H1 (cell line): ENCODE measurements at regions not wholly inside any gene's neighbourhood (a gene's known extent, or its start where the extent isn't known, plus 50 kb on each side); places are given as distances from the start of the nearest gene placed in this dataset.

Source experiments
- CTCF ChIA-PET: fragments of 300-600 bp; sonication (Branson Sonifier 250); formaldehyde crosslinking; loops from one replicate; lab custom pipeline; 2021; ENCODE audit not compliant: partially characterized antibody; lab: Charles Lee
- POLR2A ChIA-PET: fragments of 300-600 bp; sonication (Branson Sonifier 250); formaldehyde crosslinking; loops from one replicate; lab custom pipeline; 2021; ENCODE audit warnings: inconsistent platforms; ENCODE audit not compliant: partially characterized antibody; lab: Charles Lee
- DNase-seq, 2 experiments: peaks; one replicate each; pipeline versions ENCODE4 v3.0.0 to v3.0.0-alpha.2; 2010 to 2022; ENCODE audit warnings: low spot score in 2 of 2, low read depth in 1 of 2, mixed read lengths in 1 of 2
- FAIRE-seq: peaks from 2 replicates; lab custom pipeline; 2011; peaks lifted over from hg19 to GRCh38; lab: Jason Lieb, UNC
- H2AFZ ChIP-seq: 2 replicates; pipeline ENCODE4 v1.8.1; 2012; ENCODE audit warnings: low read length, inconsistent platforms
- H2AK5ac ChIP-seq: 2 replicates; pipeline ENCODE4 v1.6.1; 2013; ENCODE audit warnings: low read depth, low read length
- H2BK120ac ChIP-seq: replicated peaks from 2 replicates; pipeline ENCODE3; 2013; ENCODE audit warnings: low read depth, low read length, inconsistent platforms
- H2BK12ac ChIP-seq: 2 replicates; pipeline ENCODE4 v1.6.1; 2013; ENCODE audit warnings: low read depth, low read length
- H2BK15ac ChIP-seq: 2 replicates; pipeline ENCODE4 v1.6.1; 2013; ENCODE audit warnings: low read length
- H2BK20ac ChIP-seq: 2 replicates; pipeline ENCODE4 v1.6.1; 2013; ENCODE audit warnings: low read length
- H2BK5ac ChIP-seq: 2 replicates; pipeline ENCODE4 v1.6.1; 2013; ENCODE audit warnings: low read depth, low read length
- H3K14ac ChIP-seq: 2 replicates; pipeline ENCODE4 v1.6.1; 2013; ENCODE audit warnings: inconsistent platforms; ENCODE audit not compliant: insufficient read length
- H3K18ac ChIP-seq: 2 replicates; pipeline ENCODE4 v1.6.1; 2013; ENCODE audit warnings: low read length; ENCODE audit errors: extremely low read depth
- H3K23ac ChIP-seq: 2 replicates; pipeline ENCODE4 v1.6.1; 2013; ENCODE audit warnings: inconsistent platforms; ENCODE audit not compliant: insufficient read length
- H3K23me2 ChIP-seq: 2 replicates; pipeline ENCODE4 v1.6.1; 2013; ENCODE audit warnings: low read depth, low read length
- H3K27ac ChIP-seq: 2 replicates; pipeline ENCODE4 v1.6.1; 2011; ENCODE audit warnings: low read depth, low read length, inconsistent platforms
- H3K27me3 ChIP-seq, 4 experiments: replicated peaks in 1 of 4; 1 replicate in 1 of 4; 2 replicates in 3 of 4; pipeline versions ENCODE4 v1.6.1 to v1.8.1; 2011 to 2013; ENCODE audit warnings: low read length in 3 of 4, mild to moderate bottlenecking in 3 of 4, inconsistent platforms in 2 of 4, mixed read lengths in 2 of 4, moderate library complexity in 1 of 4; ENCODE audit not compliant: control insufficient read depth in 3 of 4, insufficient read depth in 3 of 4; ENCODE audit errors: extremely low read depth in 1 of 4
- H3K36me3 ChIP-seq, 4 experiments: 2 replicates each; pipeline versions ENCODE4 v1.6.1 to v1.8.1; 2011 to 2013; ENCODE audit warnings: mild to moderate bottlenecking in 4 of 4, low read length in 3 of 4, moderate library complexity in 2 of 4, control low read depth in 1 of 4, inconsistent platforms in 1 of 4; ENCODE audit not compliant: insufficient read depth in 4 of 4, control insufficient read depth in 2 of 4
- H3K4ac ChIP-seq: replicated peaks from 2 replicates; pipeline ENCODE3; 2013; ENCODE audit warnings: low read length, low read depth, mixed read lengths, inconsistent platforms; ENCODE audit not compliant: insufficient read length
- H3K4me1 ChIP-seq, 4 experiments: replicated peaks in 1 of 4; 1 replicate in 1 of 4; 2 replicates in 3 of 4; pipeline versions ENCODE4 v1.6.1 to v1.8.1; 2011 to 2013; ENCODE audit warnings: low read length in 3 of 4, inconsistent platforms in 2 of 4, mixed read lengths in 1 of 4; ENCODE audit not compliant: insufficient read depth in 4 of 4, control insufficient read depth in 3 of 4
- H3K4me2 ChIP-seq, 2 experiments: 2 replicates each; pipeline versions ENCODE4 v1.6.1 to v1.8.1; 2011 to 2013; ENCODE audit warnings: low read depth in 2 of 2, low read length in 2 of 2, control low read depth in 1 of 2, inconsistent platforms in 1 of 2, mild to moderate bottlenecking in 1 of 2; ENCODE audit not compliant: insufficient read depth in 1 of 2
- H3K4me3 ChIP-seq, 4 experiments: fragments of 200-600, 300-600 bp in 1 of 4; sonication (generic), shearing (Covaris generic), sonication (Bioruptor Twin) in 1 of 4; 2 replicates each; pipeline versions ENCODE4 v1.5.1 to v1.8.1; 2011 to 2016; ENCODE audit warnings: low read length in 4 of 4, low read depth in 3 of 4, control low read depth in 2 of 4, inconsistent platforms in 2 of 4, mild to moderate bottlenecking in 2 of 4, mixed read lengths in 1 of 4, moderate library complexity in 1 of 4; ENCODE audit not compliant: insufficient read depth in 2 of 4; ENCODE audit errors: extremely low read depth in 1 of 4
- H3K56ac ChIP-seq: replicated peaks from 2 replicates; pipeline ENCODE3; 2013; ENCODE audit warnings: low read depth, mild to moderate bottlenecking, mixed read lengths, low read length, inconsistent platforms; ENCODE audit not compliant: insufficient read length
- H3K79me1 ChIP-seq: 2 replicates; pipeline ENCODE4 v1.6.1; 2013; ENCODE audit warnings: low read depth, low read length, control low read depth
- H3K79me2 ChIP-seq, 2 experiments: 2 replicates each; pipeline versions ENCODE4 v1.6.1 to v1.8.1; 2012 to 2013; ENCODE audit warnings: low read length in 2 of 2, mild to moderate bottlenecking in 2 of 2, inconsistent platforms in 1 of 2; ENCODE audit not compliant: insufficient read depth in 2 of 2, control insufficient read depth in 1 of 2
- H3K9ac ChIP-seq, 4 experiments: replicated peaks in 1 of 4; 1 replicate in 1 of 4; 2 replicates in 3 of 4; pipeline versions ENCODE4 v1.6.1 to v1.8.1; 2011 to 2013; ENCODE audit warnings: low read depth in 3 of 4, low read length in 3 of 4, control low read depth in 2 of 4, mild to moderate bottlenecking in 2 of 4, moderate library complexity in 2 of 4, inconsistent platforms in 1 of 4; ENCODE audit errors: extremely low read depth in 1 of 4
- H3K9me3 ChIP-seq, 2 experiments: 2 replicates each; pipeline versions ENCODE4 v1.6.1 to v1.8.1; 2012 to 2013; ENCODE audit warnings: mild to moderate bottlenecking in 2 of 2, moderate library complexity in 2 of 2, control low read depth in 1 of 2, inconsistent platforms in 1 of 2, low read depth in 1 of 2, low read length in 1 of 2, mixed read lengths in 1 of 2; ENCODE audit not compliant: insufficient read depth in 2 of 2
- H4K20me1 ChIP-seq, 2 experiments: replicated peaks in 1 of 2; 2 replicates each; pipeline versions ENCODE3 to v1.8.1; 2011 to 2013; ENCODE audit warnings: inconsistent platforms in 2 of 2, low read length in 2 of 2, mild to moderate bottlenecking in 1 of 2; ENCODE audit not compliant: insufficient read depth in 2 of 2, control insufficient read depth in 1 of 2
- H4K5ac ChIP-seq: 2 replicates; pipeline ENCODE4 v1.6.1; 2013; ENCODE audit warnings: low read length, low read depth, mixed read lengths, inconsistent platforms; ENCODE audit not compliant: insufficient read length
- H4K8ac ChIP-seq: 2 replicates; pipeline ENCODE4 v1.8.0; 2013; ENCODE audit warnings: mild to moderate bottlenecking, moderate library complexity, low read length, inconsistent platforms; ENCODE audit not compliant: insufficient read depth; ENCODE audit errors: extremely low read depth
- H4K91ac ChIP-seq: replicated peaks from 2 replicates; pipeline ENCODE3; 2013; ENCODE audit warnings: low read length, mixed read lengths, inconsistent platforms; ENCODE audit not compliant: insufficient read length
- ATF3 ChIP-seq: IDR thresholded peaks from 2 replicates; pipeline ENCODE4 v1.6.1; 2011; ENCODE audit warnings: low read depth, mild to moderate bottlenecking, low read length; ENCODE audit not compliant: insufficient read depth
- CBX8 ChIP-seq: fragments of 300-800, 300-1000 bp; sonication (generic); IDR thresholded peaks from 2 replicates; pipeline ENCODE4 v1.7.1; 2016; ENCODE audit warnings: low read depth, low read length, borderline replicate concordance
- MAX ChIP-seq: IDR thresholded peaks from 2 replicates; pipeline ENCODE4 v1.6.1; 2012; ENCODE audit warnings: inconsistent platforms
- SP2 ChIP-seq: IDR thresholded peaks from 2 replicates; pipeline ENCODE4 v1.6.1; 2012; ENCODE audit warnings: mild to moderate bottlenecking, low read length, inconsistent platforms
- SRF ChIP-seq: IDR thresholded peaks from 2 replicates; pipeline ENCODE4 v1.6.1; 2011; ENCODE audit warnings: mild to moderate bottlenecking, low read depth, low read length, moderate library complexity
- WGBS, 2 experiments: shearing (Covaris generic) in 1 of 2; methylation state at CpG; one replicate each; pipeline versions ENCODE4 v1.1.6 to v1.1.7; 2013 to 2015; ENCODE audit warnings: low lambda C conversion rate in 2 of 2, mixed read lengths in 2 of 2, inconsistent platforms in 1 of 2, low coverage in 1 of 2, missing lambda C conversion rate in 1 of 2; ENCODE audit not compliant: insufficient replicate concordance in 2 of 2, insufficient coverage in 1 of 2, insufficient read length in 1 of 2; ENCODE audit errors: extremely low coverage in 1 of 2, missing lambda C conversion rate in 1 of 2; 5-methylcytosine and 5-hydroxymethylcytosine counted together

- Histone ChIP-seq H3K4me1 (no peaks in the 10 kb centered on the region), H3K9me3 (no peaks in the 10 kb centered on the region), H3K36me3 (no peaks in the 10 kb centered on the region), H3K79me1 (no peaks in the 10 kb centered on the region), H3K14ac (no peak overlapping the region), H4K8ac (no peak overlapping the region), H2BK120ac (no peak overlapping the region), H3K23ac (no peak overlapping the region), H3K23me2 (no peaks in the 10 kb centered on the region), H3K9ac (no peak overlapping the region), H2BK20ac (no peak overlapping the region), H4K20me1 (no peaks in the 10 kb centered on the region), H3K27ac (no peak overlapping the region), H4K91ac (no peak overlapping the region), H3K27me3 (no peaks in the 10 kb centered on the region), H2BK15ac (no peak overlapping the region), H2AK5ac (no peak overlapping the region), H2AFZ (no peak overlapping the region), H4K5ac (no peak overlapping the region)
- POLR2A ChIA-PET: no interaction called here
- no peak for FAIRE-seq
- 92% methylated on average over 3 of the region's 3 CpGs; no CpG with 5 or more reads in 1 of the 2 experiments for WGBS, 2 experiments
- TF ChIP-seq SRF (no peak), SP2 (no peak), MAX (no peak), CBX8 (no peak), ATF3 (no peak)
- TF ChIP-seq, all 59 proteins: peak for 0
- no peak overlapping the region for H3K4me3 ChIP-seq
- H3K18ac ChIP-seq: no peak overlapping the region
- H2BK5ac ChIP-seq: no peak overlapping the region
- H3K4ac ChIP-seq: no peak overlapping the region
- H2BK12ac ChIP-seq: no peak overlapping the region
- no peak overlapping the region for H3K4me2 ChIP-seq
- DNase-seq: no peak
- H3K56ac ChIP-seq: no peak overlapping the region
- H3K79me2 ChIP-seq: no peaks in the 10 kb centered on the region
- CTCF ChIA-PET: no interaction called here
These were observed 76.3 kb upstream of the RTL1 start for GRCh38 chr14:100979780-100980179.
